ENCODE measurements at regions not wholly inside any gene's neighbourhood (a gene's known extent, or its start where the extent isn't known, plus 50 kb on each side); places are given as distances from the start of the nearest gene placed in this dataset.

GRCh38 chr3:15979900-15980299 is 182.1 kb upstream of the ANKRD28 start:
- FAIRE-seq (peak; percentile 21), DNase-seq (ENCODE audit: low read depth, low spot score) (no peak)
- Histone ChIP-seq H3K4me1 (ENCODE audit: control insufficient read depth, extremely low read depth, insufficient read depth, low read length) (no peaks in the 10 kb centered on the region), H3K27ac (ENCODE audit: insufficient read depth, low read depth, low read length) (no peak overlapping the region), H3K27me3 (ENCODE audit: control insufficient read depth in 2 of 2, insufficient read depth in 2 of 2, low read length in 2 of 2) (peaks cover 2 to 6% of the 10 kb centered on the region in 2 experiments), H4K20me1 (replicated peaks; ENCODE audit: control insufficient read depth, extremely low read depth, insufficient read depth, low read length) (no peaks in the 10 kb centered on the region), H3K36me3 (ENCODE audit: control insufficient read depth in 2 of 2, extremely low read depth in 1 of 2, insufficient read depth in 2 of 2, low read length in 2 of 2) (no peaks in the 10 kb centered on the region), H3K9me1 (replicated peaks; ENCODE audit: control insufficient read depth, extremely low read depth, insufficient read depth, low read length) (no peaks in the 10 kb centered on the region), H3K9me3 (replicated peaks; ENCODE audit: control insufficient read depth, insufficient read depth, low read length) (no peaks in the 10 kb centered on the region), H3K4me2 (ENCODE audit: insufficient read depth, low read length) (no peak overlapping the region), H3K4me3 (replicated peaks in 1 of 3; ENCODE audit: insufficient read depth in 1 of 3, low read depth in 1 of 3, low read length in 3 of 3) (no peak overlapping the region), H2AFZ (ENCODE audit: low read depth, low read length) (no peak overlapping the region), H3K79me2 (ENCODE audit: control insufficient read depth, insufficient read depth, low read length) (no peaks in the 10 kb centered on the region), H3K9ac (replicated peaks; ENCODE audit: extremely low read depth, insufficient read depth, low read length) (no peak overlapping the region)
- ChIA-PET POLR2A (no interaction called here), CTCF (no interaction called here)
- no peak for TF ChIP-seq CTCF (IDR thresholded peaks at IDR 0.05; ENCODE audit: extremely low read depth in 1 of 2, insufficient read depth in 1 of 2, low read depth in 1 of 2, low read length in 2 of 2)
- TF ChIP-seq POLR2A (IDR thresholded peaks at IDR 0.05; ENCODE audit: low read depth, low read length), result no peak
- TF ChIP-seq JUN (IDR thresholded peaks at IDR 0.05; ENCODE audit: borderline replicate concordance, insufficient read depth, insufficient read length, low read depth), result no peak
- no peak for TF ChIP-seq GATA2 (IDR thresholded peaks at IDR 0.05; ENCODE audit: insufficient read depth, insufficient read length, low read depth, low read length)
- no peak for TF ChIP-seq MAX (IDR thresholded peaks at IDR 0.05; ENCODE audit: insufficient read depth, insufficient read length)
- TF ChIP-seq POLR2AphosphoS5 (IDR thresholded peaks at IDR 0.05; ENCODE audit: insufficient read depth, low read depth, low read length), result no peak
- no peak for TF ChIP-seq FOS (IDR thresholded peaks at IDR 0.05; ENCODE audit: borderline replicate concordance, insufficient read depth, low read length)
- TF ChIP-seq MYC (IDR thresholded peaks at IDR 0.05; ENCODE audit: low read depth, low read length), result no peak
- TF ChIP-seq EZH2 (IDR thresholded peaks at IDR 0.05; ENCODE audit: borderline replicate concordance, low read depth, low read length, severe bottlenecking), result no peak
- dilution Hi-C loops (cut with MboI; ENCODE audit: extremely low pct_ligation_motif_present, low sequenced_read_pairs), result no loop called here
- intact Hi-C loops (cut with micrococcal nuclease), result no loop called here
- no TSS peak for BruUV-seq (replicated peaks)

All from endothelial cell of umbilical vein (primary cell).